OCI-LY7 (cell line): ENCODE measurements at regions not wholly inside any gene's neighbourhood (a gene's known extent, or its start where the extent isn't known, plus 50 kb on each side); places are given as distances from the start of the nearest gene placed in this dataset.

Experiments
- BruUV-seq: library from RNA; stranded (reverse); fragments of 400-500 nt; replicated peaks from 2 replicates; lab custom pipeline; 2021; lab: Mats Ljungman, UMichigan
- CTCF ChIA-PET: fragments of 300-600 bp; sonication (Branson Sonifier 250); formaldehyde crosslinking; loops from one replicate; lab custom pipeline; 2022; ENCODE audit warnings: antibody characterized with exemption; ENCODE audit not compliant: unreplicated experiment; lab: Charles Lee
- POLR2A ChIA-PET: fragments of 300-600 bp; sonication (Branson Sonifier 250); formaldehyde crosslinking; loops from one replicate; lab custom pipeline; 2022; ENCODE audit warnings: antibody characterized with exemption; lab: Charles Lee
- DNase-seq: peaks from one replicate; pipeline ENCODE4 v3.0.0-alpha.2; 2015; ENCODE audit warnings: low spot score
- H2AFZ ChIP-seq: fragments of 200-600 bp; sonication (generic), shearing (Covaris generic); 2 replicates; pipeline ENCODE4 v1.6.1; 2014; ENCODE audit warnings: mild to moderate bottlenecking, antibody characterized with exemption, low read length, moderate library complexity
- H3K27ac ChIP-seq: fragments of 200-600 bp; sonication (generic); 2 replicates; pipeline ENCODE4 v1.5.1; 2014; ENCODE audit warnings: mixed run types, low read depth, mild to moderate bottlenecking, moderate library complexity, low read length, inconsistent platforms; ENCODE audit not compliant: poor library complexity, severe bottlenecking
- H3K36me3 ChIP-seq: fragments of 200-600 bp; sonication (generic); 2 replicates; pipeline ENCODE4 v1.6.1; 2014; ENCODE audit warnings: mild to moderate bottlenecking, antibody characterized with exemption, low read length, moderate library complexity, mixed read lengths; ENCODE audit not compliant: insufficient read depth
- H3K4me1 ChIP-seq: fragments of 200-600 bp; sonication (generic); 2 replicates; pipeline ENCODE4 v1.5.1; 2014; ENCODE audit warnings: mild to moderate bottlenecking, low read length; ENCODE audit not compliant: insufficient read depth, poor library complexity, severe bottlenecking
- H3K4me2 ChIP-seq: fragments of 200-600 bp; sonication (generic); 2 replicates; pipeline ENCODE4 v1.6.1; 2014; ENCODE audit warnings: mild to moderate bottlenecking, low read length
- H3K4me3 ChIP-seq: fragments of 200-600 bp; sonication (generic); 2 replicates; pipeline ENCODE4 v1.5.1; 2014; ENCODE audit warnings: mild to moderate bottlenecking, low read depth, low read length; ENCODE audit not compliant: poor library complexity, severe bottlenecking
- H3K79me2 ChIP-seq: fragments of 200-600 bp; sonication (generic); 2 replicates; pipeline ENCODE4 v1.6.1; 2016; ENCODE audit warnings: low read depth, mild to moderate bottlenecking, low read length, moderate library complexity, mixed read lengths; ENCODE audit not compliant: insufficient read depth
- H3K9me2 ChIP-seq: fragments of 200-600 bp; sonication (generic); 2 replicates; pipeline ENCODE4 v1.6.1; 2016; ENCODE audit warnings: mild to moderate bottlenecking, low read length, mixed read lengths; ENCODE audit not compliant: insufficient read depth
- H3K9me3 ChIP-seq: fragments of 200-600 bp; sonication (generic); 2 replicates; pipeline ENCODE4 v1.6.1; 2014; ENCODE audit warnings: mild to moderate bottlenecking, mixed run types, low read length, mixed read lengths
- H4K20me1 ChIP-seq: fragments of 200-600 bp; sonication (generic); 2 replicates; pipeline ENCODE4 v1.6.1; 2014; ENCODE audit warnings: mild to moderate bottlenecking, antibody characterized with exemption, low read length, moderate library complexity, mixed read lengths; ENCODE audit not compliant: insufficient read depth
- EZH2phosphoT487 ChIP-seq: fragments of 200-600 bp; sonication (generic); IDR thresholded peaks from 2 replicates; pipeline ENCODE4 v1.6.1; 2018; ENCODE audit warnings: low read depth, borderline replicate concordance, mild to moderate bottlenecking, mixed run types, antibody characterized with exemption, low read length, moderate library complexity, mixed read lengths
- intact Hi-C: fragments of 100-400 bp; cut with micrococcal nuclease; formaldehyde crosslinking; loops from one replicate; pipeline ENCODE4 v1.10.0; 2022; ENCODE audit not compliant: unreplicated experiment
- TF ChIP-seq, protein P1 (sequence below): fragments of 200-600 bp; sonication (generic); conservative IDR thresholded peaks from 2 replicates; pipeline ENCODE4 v1.5.1; 2014; ENCODE audit warnings: mild to moderate bottlenecking, antibody characterized with exemption, low read length, moderate library complexity, mixed read lengths

DNA sequence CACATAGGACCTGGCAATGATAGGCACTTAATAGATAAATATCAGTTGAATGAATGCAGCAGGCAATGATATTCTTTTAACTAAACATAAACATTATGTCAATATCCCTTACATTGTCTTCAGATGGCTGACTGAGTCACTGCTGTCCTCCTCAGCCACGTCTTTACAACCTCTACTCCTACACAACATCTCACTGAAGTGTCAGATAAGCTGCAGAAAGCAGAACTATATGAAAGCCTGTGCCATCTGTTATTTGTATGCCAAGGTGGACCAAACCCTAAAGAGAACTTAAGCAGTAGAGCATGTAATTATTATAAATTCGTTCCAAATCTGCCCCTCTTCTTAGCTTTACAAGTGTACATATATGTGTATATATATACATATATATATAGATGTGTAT lies 271.2 kb downstream of the RASEF start:
- TF ChIP-seq, protein P1, sequence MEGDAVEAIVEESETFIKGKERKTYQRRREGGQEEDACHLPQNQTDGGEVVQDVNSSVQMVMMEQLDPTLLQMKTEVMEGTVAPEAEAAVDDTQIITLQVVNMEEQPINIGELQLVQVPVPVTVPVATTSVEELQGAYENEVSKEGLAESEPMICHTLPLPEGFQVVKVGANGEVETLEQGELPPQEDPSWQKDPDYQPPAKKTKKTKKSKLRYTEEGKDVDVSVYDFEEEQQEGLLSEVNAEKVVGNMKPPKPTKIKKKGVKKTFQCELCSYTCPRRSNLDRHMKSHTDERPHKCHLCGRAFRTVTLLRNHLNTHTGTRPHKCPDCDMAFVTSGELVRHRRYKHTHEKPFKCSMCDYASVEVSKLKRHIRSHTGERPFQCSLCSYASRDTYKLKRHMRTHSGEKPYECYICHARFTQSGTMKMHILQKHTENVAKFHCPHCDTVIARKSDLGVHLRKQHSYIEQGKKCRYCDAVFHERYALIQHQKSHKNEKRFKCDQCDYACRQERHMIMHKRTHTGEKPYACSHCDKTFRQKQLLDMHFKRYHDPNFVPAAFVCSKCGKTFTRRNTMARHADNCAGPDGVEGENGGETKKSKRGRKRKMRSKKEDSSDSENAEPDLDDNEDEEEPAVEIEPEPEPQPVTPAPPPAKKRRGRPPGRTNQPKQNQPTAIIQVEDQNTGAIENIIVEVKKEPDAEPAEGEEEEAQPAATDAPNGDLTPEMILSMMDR, result no peak
- intact Hi-C loops, result no loop called here
- DNase-seq, result no peak
- Histone ChIP-seq H4K20me1 (no peaks in the 10 kb centered on the region), H3K27ac (no peak overlapping the region), H3K4me2 (no peak overlapping the region), H2AFZ (no peak overlapping the region), H3K4me3 (no peak overlapping the region), H3K9me3 (no peaks in the 10 kb centered on the region), H3K4me1 (no peaks in the 10 kb centered on the region), H3K9me2 (no peaks in the 10 kb centered on the region), H3K36me3 (no peaks in the 10 kb centered on the region), H3K79me2 (no peaks in the 10 kb centered on the region)
- BruUV-seq, result no TSS peak
- CTCF ChIA-PET, result no interaction called here
- POLR2A ChIA-PET, result no interaction called here

DNA sequence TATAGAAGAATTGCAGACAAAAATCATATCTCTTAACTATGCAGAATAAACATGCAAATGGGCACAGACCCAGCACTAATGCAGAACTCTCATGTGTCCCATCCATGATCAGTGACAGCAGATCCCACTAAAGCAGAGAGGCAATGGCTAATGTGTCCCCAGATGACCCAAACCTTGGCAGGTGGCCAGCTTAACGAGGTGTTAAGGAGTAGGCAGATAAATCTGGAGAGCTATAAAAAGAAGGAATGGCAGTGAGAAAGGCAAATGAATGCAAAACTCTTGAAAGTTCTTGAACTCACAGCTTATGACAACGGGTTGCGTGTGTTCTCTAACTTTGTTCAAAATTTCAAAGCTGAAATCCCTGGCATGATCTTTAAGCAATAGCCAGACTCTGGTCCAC lies 265.4 kb downstream of the RASEF start:
- H3K9me3 ChIP-seq, result no peaks in the 10 kb centered on the region
- ChIA-PET POLR2A (interaction anchor here (0.6 kb wide), 1 partner anchor 30 kb away, joined by 3 read pairs; no protein-coding TSS in a partner anchor), CTCF (no interaction called here)
- no peaks in the 10 kb centered on the region for H3K36me3 ChIP-seq
- H3K9me2 ChIP-seq, result no peaks in the 10 kb centered on the region
- H3K4me2 ChIP-seq, result no peak overlapping the region
- no peak overlapping the region for H3K27ac ChIP-seq
- DNase-seq, result no peak
- no TSS peak for BruUV-seq
- intact Hi-C loops, result no loop called here
- no peaks in the 10 kb centered on the region for H4K20me1 ChIP-seq
- H3K4me3 ChIP-seq, result no peak overlapping the region
- TF ChIP-seq, protein P1, result no peak
- TF ChIP-seq EZH2phosphoT487, result no peak
- no peaks in the 10 kb centered on the region for H3K4me1 ChIP-seq
- no peak overlapping the region for H2AFZ ChIP-seq
- no peaks in the 10 kb centered on the region for H3K79me2 ChIP-seq

DNA sequence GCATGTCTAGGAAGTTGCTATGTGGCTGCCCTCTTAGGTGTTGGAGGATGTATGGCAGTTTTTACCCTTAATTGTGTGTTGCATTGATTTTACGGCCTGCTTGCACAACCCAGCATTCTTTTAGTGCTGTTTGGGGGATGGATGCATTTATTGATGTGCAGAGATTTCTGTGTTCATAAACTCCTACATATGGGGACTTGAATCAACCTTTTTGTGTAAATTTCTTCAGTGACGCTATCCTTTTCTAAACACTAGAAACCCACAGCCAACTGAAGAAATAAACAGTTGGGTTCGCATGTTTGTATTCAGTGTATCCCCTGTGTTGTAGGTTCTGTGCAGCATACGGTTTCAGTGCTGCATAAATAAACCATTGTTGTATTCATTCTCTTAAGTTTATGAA lies 263.7 kb downstream of the RASEF start:
- no peaks in the 10 kb centered on the region for H4K20me1 ChIP-seq
- H3K4me2 ChIP-seq, result no peak overlapping the region
- no TSS peak for BruUV-seq
- no peak overlapping the region for H2AFZ ChIP-seq
- intact Hi-C loops, result no loop called here
- no peak for DNase-seq
- no peaks in the 10 kb centered on the region for H3K4me1 ChIP-seq
- ChIA-PET POLR2A (no interaction called here), CTCF (no interaction called here)
- no peaks in the 10 kb centered on the region for H3K9me3 ChIP-seq
- H3K4me3 ChIP-seq, result no peak overlapping the region
- no peak for TF ChIP-seq EZH2phosphoT487
- TF ChIP-seq, protein P1, result no peak
- H3K79me2 ChIP-seq, result no peaks in the 10 kb centered on the region
- no peaks in the 10 kb centered on the region for H3K36me3 ChIP-seq
- H3K27ac ChIP-seq, result no peak overlapping the region
- no peaks in the 10 kb centered on the region for H3K9me2 ChIP-seq
